Chondrocyte (in vitro differentiated cells): ENCODE measurements at regions not wholly inside any gene's neighbourhood (a gene's known extent, or its start where the extent isn't known, plus 50 kb on each side); places are given as distances from the start of the nearest gene placed in this dataset.

Experiments used
- DNase-seq: peaks from one replicate; pipeline ENCODE4 v3.0.0; 2021; ENCODE audit warnings: mixed read lengths, low spot score
- H3K27ac Mint-ChIP-seq: one replicate; pipeline ENCODE4 v1.8.0; 2021; ENCODE audit warnings: mild to moderate bottlenecking, moderate library complexity, mixed read lengths; ENCODE audit not compliant: unreplicated experiment
- H3K27me3 Mint-ChIP-seq: 2 replicates; pipeline ENCODE4 v1.8.0; 2021; ENCODE audit warnings: low read depth, mixed read lengths
- H3K36me3 Mint-ChIP-seq: 2 replicates; pipeline ENCODE4 v1.8.0; 2021; ENCODE audit warnings: low read depth, mixed read lengths
- H3K4me1 Mint-ChIP-seq: 2 replicates; pipeline ENCODE4 v1.8.0; 2021; ENCODE audit warnings: low read depth, mild to moderate bottlenecking, mixed read lengths
- H3K4me3 Mint-ChIP-seq: one replicate; pipeline ENCODE4 v1.8.0; 2021; ENCODE audit warnings: mild to moderate bottlenecking, moderate library complexity, mixed read lengths; ENCODE audit not compliant: unreplicated experiment
- H3K9me3 Mint-ChIP-seq: 2 replicates; pipeline ENCODE4 v1.8.0; 2021; ENCODE audit warnings: low read depth, mixed read lengths
- CTCF ChIP-seq: fragments of 200-600 bp; sonication (generic); IDR thresholded peaks from 2 replicates; pipeline ENCODE4 v1.5.0; 2021; ENCODE audit warnings: antibody characterized with exemption, mild to moderate bottlenecking, moderate library complexity

- no peak overlapping the region for H3K27ac Mint-ChIP-seq
- no peak for TF ChIP-seq CTCF
- no peak for DNase-seq
- H3K27me3 Mint-ChIP-seq: no peaks in the 10 kb centered on the region
- H3K36me3 Mint-ChIP-seq: no peaks in the 10 kb centered on the region
- no peaks in the 10 kb centered on the region for H3K4me1 Mint-ChIP-seq
- H3K9me3 Mint-ChIP-seq: peaks cover 8% of the 10 kb centered on the region
- H3K4me3 Mint-ChIP-seq: no peak overlapping the region
Observed at GRCh38 chr12:60803147-60803546, 1207.3 kb downstream of the SLC16A7 start.

- Mint-ChIP-seq H3K4me1 (no peaks in the 10 kb centered on the region), H3K27ac (no peak overlapping the region), H3K27me3 (no peaks in the 10 kb centered on the region), H3K36me3 (no peaks in the 10 kb centered on the region), H3K4me3 (no peak overlapping the region), H3K9me3 (peaks cover 4% of the 10 kb centered on the region)
- DNase-seq: no peak
- TF ChIP-seq CTCF: no peak
Observed at GRCh38 chr12:60805364-60805763, 1209.5 kb downstream of the SLC16A7 start.

GRCh38 chr12:60819794-60820193 is 1224.0 kb downstream of the SLC16A7 start:
- Mint-ChIP-seq H3K9me3 (peaks cover 21% of the 10 kb centered on the region), H3K36me3 (no peaks in the 10 kb centered on the region), H3K4me3 (no peak overlapping the region), H3K27me3 (no peaks in the 10 kb centered on the region), H3K4me1 (no peaks in the 10 kb centered on the region), H3K27ac (no peak overlapping the region)
- DNase-seq: no peak
- no peak for TF ChIP-seq CTCF

GRCh38 chr12:60822580-60822979 is 1226.8 kb downstream of the SLC16A7 start:
- Mint-ChIP-seq H3K4me1 (no peaks in the 10 kb centered on the region), H3K27ac (no peak overlapping the region), H3K36me3 (no peaks in the 10 kb centered on the region), H3K9me3 (peaks cover 6% of the 10 kb centered on the region), H3K27me3 (no peaks in the 10 kb centered on the region), H3K4me3 (no peak overlapping the region)
- no peak for TF ChIP-seq CTCF
- DNase-seq: no peak

- Mint-ChIP-seq H3K27ac (no peak overlapping the region), H3K4me1 (no peaks in the 10 kb centered on the region), H3K27me3 (no peaks in the 10 kb centered on the region), H3K4me3 (no peak overlapping the region), H3K9me3 (no peaks in the 10 kb centered on the region), H3K36me3 (no peaks in the 10 kb centered on the region)
- no peak for TF ChIP-seq CTCF
- DNase-seq: no peak
Observed at GRCh38 chr12:60830381-60830780, 1234.6 kb downstream of the SLC16A7 start.
